ENCODE measurements at regions not wholly inside any gene's neighbourhood (a gene's known extent, or its start where the extent isn't known, plus 50 kb on each side); places are given as distances from the start of the nearest gene placed in this dataset.

GRCh38 chr13:78998630-78999315 is 339.8 kb upstream of the OBI1 start:
- FAIRE-seq (no peak), DNase-seq (no peak)
- no peaks in the 10 kb centered on the region for H3K4me1 ChIP-seq (ENCODE audit: control insufficient read depth in 3 of 3, insufficient read depth in 2 of 3, low read depth in 1 of 3, low read length in 2 of 3)
- no peak overlapping the region for H3K27ac ChIP-seq (ENCODE audit: low read depth in 1 of 3, low read length in 2 of 3)
- H3K4me3 ChIP-seq (ENCODE audit: low read depth in 1 of 3, low read length in 3 of 3), result no peak overlapping the region
- H3K36me3 ChIP-seq (ENCODE audit: control insufficient read depth in 3 of 3, insufficient read depth in 2 of 3, low read depth in 1 of 3, low read length in 3 of 3), result no peaks in the 10 kb centered on the region
- no peaks in the 10 kb centered on the region for H3K9me3 ChIP-seq (ENCODE audit: control insufficient read depth in 2 of 2, insufficient read depth in 1 of 2, low read depth in 1 of 2, low read length in 1 of 2)
- H3K27me3 ChIP-seq (ENCODE audit: control insufficient read depth in 3 of 3, insufficient read depth in 3 of 3, low read length in 3 of 3), result no peaks in the 10 kb centered on the region
- WGBS, 3 donors, result 70 to 74% (median 72%) methylated on average over 4 of the region's 4 CpGs

GRCh38 chr13:78997902-78998629 is 339.1 kb upstream of the OBI1 start:
- WGBS, 3 donors, result 65 to 76% (median 66%) methylated on average over 9 of the region's 9 CpGs
- no peaks in the 10 kb centered on the region for H3K36me3 ChIP-seq (ENCODE audit: control insufficient read depth in 3 of 3, insufficient read depth in 2 of 3, low read depth in 1 of 3, low read length in 3 of 3)
- no peaks in the 10 kb centered on the region for H3K27me3 ChIP-seq (ENCODE audit: control insufficient read depth in 3 of 3, insufficient read depth in 3 of 3, low read length in 3 of 3)
- no peak for DNase-seq
- H3K4me3 ChIP-seq (ENCODE audit: low read depth in 1 of 3, low read length in 3 of 3), result no peak overlapping the region
- H3K4me1 ChIP-seq (ENCODE audit: control insufficient read depth in 3 of 3, insufficient read depth in 2 of 3, low read depth in 1 of 3, low read length in 2 of 3), result no peaks in the 10 kb centered on the region
- FAIRE-seq, result no peak
- no peak overlapping the region for H3K27ac ChIP-seq (ENCODE audit: low read depth in 1 of 3, low read length in 2 of 3)
- no peaks in the 10 kb centered on the region for H3K9me3 ChIP-seq (ENCODE audit: control insufficient read depth in 2 of 2, insufficient read depth in 1 of 2, low read depth in 1 of 2, low read length in 1 of 2)

GRCh38 chr13:78993792-78994191 is 334.8 kb upstream of the OBI1 start:
- Histone ChIP-seq H3K27ac (ENCODE audit: low read depth in 1 of 3, low read length in 2 of 3) (no peak overlapping the region), H3K27me3 (ENCODE audit: control insufficient read depth in 3 of 3, insufficient read depth in 3 of 3, low read length in 3 of 3) (no peaks in the 10 kb centered on the region), H3K4me1 (ENCODE audit: control insufficient read depth in 3 of 3, insufficient read depth in 2 of 3, low read depth in 1 of 3, low read length in 2 of 3) (no peaks in the 10 kb centered on the region), H3K4me3 (ENCODE audit: low read depth in 1 of 3, low read length in 3 of 3) (no peak overlapping the region), H3K36me3 (ENCODE audit: control insufficient read depth in 3 of 3, insufficient read depth in 2 of 3, low read depth in 1 of 3, low read length in 3 of 3) (no peaks in the 10 kb centered on the region), H3K9me3 (ENCODE audit: control insufficient read depth in 2 of 2, insufficient read depth in 1 of 2, low read depth in 1 of 2, low read length in 1 of 2) (no peaks in the 10 kb centered on the region)
- FAIRE-seq, result no peak
- WGBS, 3 donors, result 63 to 81% (median 79%) methylated on average over 2 of the region's 2 CpGs
- DNase-seq, result no peak

DNA sequence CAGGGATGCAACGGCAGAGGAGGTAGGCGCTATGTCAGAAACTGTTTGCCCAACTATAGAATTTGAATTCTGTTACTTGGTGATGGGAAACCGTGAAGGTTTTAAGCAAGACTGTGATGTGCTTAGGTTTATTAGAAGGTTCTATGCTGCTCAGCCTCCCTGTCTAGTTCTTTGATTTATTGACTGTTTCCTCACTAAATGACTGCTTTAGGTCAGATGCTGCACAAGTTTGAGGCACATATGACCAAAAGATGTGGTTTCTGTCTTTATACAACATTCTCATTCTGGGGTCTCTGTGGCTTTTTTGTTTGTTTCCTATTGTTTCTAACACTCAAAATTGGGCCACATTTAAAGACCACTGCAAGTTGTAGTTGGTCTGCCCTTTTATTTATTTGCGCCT is 323.0 kb upstream of the OBI1 start:
- H3K4me3 ChIP-seq (ENCODE audit: low read depth in 1 of 3, low read length in 3 of 3), result no peak overlapping the region
- peaks cover 0 to 3% (median 0%) of the 10 kb centered on the region in 3 donors for H3K27me3 ChIP-seq (ENCODE audit: control insufficient read depth in 3 of 3, insufficient read depth in 3 of 3, low read length in 3 of 3)
- no peaks in the 10 kb centered on the region for H3K36me3 ChIP-seq (ENCODE audit: control insufficient read depth in 3 of 3, insufficient read depth in 2 of 3, low read depth in 1 of 3, low read length in 3 of 3)
- FAIRE-seq (no peak), DNase-seq (no peak)
- H3K27ac ChIP-seq (ENCODE audit: low read depth in 1 of 3, low read length in 2 of 3), result no peak overlapping the region
- WGBS, 3 donors, result 70 to 77% (median 70%) methylated on average over 4 of the region's 4 CpGs
- no peaks in the 10 kb centered on the region for H3K4me1 ChIP-seq (ENCODE audit: control insufficient read depth in 3 of 3, insufficient read depth in 2 of 3, low read depth in 1 of 3, low read length in 2 of 3)
- H3K9me3 ChIP-seq (ENCODE audit: control insufficient read depth in 2 of 2, insufficient read depth in 1 of 2, low read depth in 1 of 2, low read length in 1 of 2), result no peaks in the 10 kb centered on the region

DNA sequence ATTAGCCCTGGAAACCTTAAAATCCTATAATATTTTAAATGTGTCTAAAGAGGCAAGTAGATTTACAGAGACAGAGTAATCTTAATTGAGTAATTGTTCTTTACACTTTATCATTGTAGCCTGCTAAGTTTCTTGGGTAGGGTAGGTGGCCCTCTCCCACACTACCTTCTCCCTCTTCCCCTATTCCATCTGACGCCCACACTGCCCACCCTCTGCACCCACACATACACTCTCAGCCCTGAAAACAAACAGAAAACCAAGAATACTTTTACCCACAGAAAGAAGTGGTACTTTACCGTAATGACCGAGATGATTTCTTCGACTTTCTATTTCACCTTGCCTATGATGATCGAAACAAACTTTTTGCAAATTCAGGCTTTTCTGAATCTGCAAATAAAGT is 320.4 kb upstream of the OBI1 start:
- Histone ChIP-seq H3K9me3 (ENCODE audit: control insufficient read depth in 2 of 2, insufficient read depth in 1 of 2, low read depth in 1 of 2, low read length in 1 of 2) (no peaks in the 10 kb centered on the region), H3K4me1 (ENCODE audit: control insufficient read depth in 3 of 3, insufficient read depth in 2 of 3, low read depth in 1 of 3, low read length in 2 of 3) (no peaks in the 10 kb centered on the region), H3K4me3 (ENCODE audit: low read depth in 1 of 3, low read length in 3 of 3) (no peak overlapping the region), H3K36me3 (ENCODE audit: control insufficient read depth in 3 of 3, insufficient read depth in 2 of 3, low read depth in 1 of 3, low read length in 3 of 3) (no peaks in the 10 kb centered on the region), H3K27ac (ENCODE audit: low read depth in 1 of 3, low read length in 2 of 3) (no peak overlapping the region), H3K27me3 (ENCODE audit: control insufficient read depth in 3 of 3, insufficient read depth in 3 of 3, low read length in 3 of 3) (peaks cover 0 to 3% (median 0%) of the 10 kb centered on the region in 3 donors)
- FAIRE-seq (no peak), DNase-seq (no peak)
- 83 to 91% (median 88%) methylated on average over 5 of the region's 5 CpGs for WGBS, 3 donors

GRCh38 chr13:78978381-78978998 is 319.5 kb upstream of the OBI1 start:
- Histone ChIP-seq H3K36me3 (ENCODE audit: control insufficient read depth in 3 of 3, insufficient read depth in 2 of 3, low read depth in 1 of 3, low read length in 3 of 3) (no peaks in the 10 kb centered on the region), H3K4me1 (ENCODE audit: control insufficient read depth in 3 of 3, insufficient read depth in 2 of 3, low read depth in 1 of 3, low read length in 2 of 3) (no peaks in the 10 kb centered on the region), H3K27ac (ENCODE audit: low read depth in 1 of 3, low read length in 2 of 3) (no peak overlapping the region), H3K27me3 (ENCODE audit: control insufficient read depth in 3 of 3, insufficient read depth in 3 of 3, low read length in 3 of 3) (peaks cover 0 to 3% (median 0%) of the 10 kb centered on the region in 3 donors), H3K4me3 (ENCODE audit: low read depth in 1 of 3, low read length in 3 of 3) (no peak overlapping the region), H3K9me3 (ENCODE audit: control insufficient read depth in 2 of 2, insufficient read depth in 1 of 2, low read depth in 1 of 2, low read length in 1 of 2) (no peaks in the 10 kb centered on the region)
- FAIRE-seq (no peak), DNase-seq (peak; percentile 55 to 64)
- 19 to 37% (median 20%) methylated on average over 2 of the region's 2 CpGs for WGBS, 3 donors

GRCh38 chr13:78977311-78977710 is 318.4 kb upstream of the OBI1 start:
- no peak overlapping the region for H3K4me3 ChIP-seq (ENCODE audit: low read depth in 1 of 3, low read length in 3 of 3)
- 86 to 91% (median 86%) methylated on average over 3 of the region's 3 CpGs for whole genome bisulfite sequencing, 3 donors
- DNase-seq (no peak), FAIRE-seq (no peak)
- H3K36me3 ChIP-seq (ENCODE audit: control insufficient read depth in 3 of 3, insufficient read depth in 2 of 3, low read depth in 1 of 3, low read length in 3 of 3), result no peaks in the 10 kb centered on the region
- no peaks in the 10 kb centered on the region for H3K4me1 ChIP-seq (ENCODE audit: control insufficient read depth in 3 of 3, insufficient read depth in 2 of 3, low read depth in 1 of 3, low read length in 2 of 3)
- no peak overlapping the region for H3K27ac ChIP-seq (ENCODE audit: low read depth in 1 of 3, low read length in 2 of 3)
- H3K27me3 ChIP-seq (ENCODE audit: control insufficient read depth in 3 of 3, insufficient read depth in 3 of 3, low read length in 3 of 3), result peaks cover 0 to 3% (median 2%) of the 10 kb centered on the region in 3 donors
- no peaks in the 10 kb centered on the region for H3K9me3 ChIP-seq (ENCODE audit: control insufficient read depth in 2 of 2, insufficient read depth in 1 of 2, low read depth in 1 of 2, low read length in 1 of 2)

- no peaks in the 10 kb centered on the region for H3K36me3 ChIP-seq (ENCODE audit: control insufficient read depth in 3 of 3, insufficient read depth in 2 of 3, low read depth in 1 of 3, low read length in 3 of 3)
- no peaks in the 10 kb centered on the region for H3K9me3 ChIP-seq (ENCODE audit: control insufficient read depth in 2 of 2, insufficient read depth in 1 of 2, low read depth in 1 of 2, low read length in 1 of 2)
- no peak for FAIRE-seq
- no peak for DNase-seq
- WGBS, 3 donors, result 81 to 83% (median 82%) methylated on average over 5 of the region's 5 CpGs
- H3K27me3 ChIP-seq (ENCODE audit: control insufficient read depth in 3 of 3, insufficient read depth in 3 of 3, low read length in 3 of 3), result peaks cover 0 to 2% (median 2%) of the 10 kb centered on the region in 3 donors
- H3K4me3 ChIP-seq (ENCODE audit: low read depth in 1 of 3, low read length in 3 of 3), result no peak overlapping the region
- H3K27ac ChIP-seq (ENCODE audit: low read depth in 1 of 3, low read length in 2 of 3), result no peak overlapping the region
- H3K4me1 ChIP-seq (ENCODE audit: control insufficient read depth in 3 of 3, insufficient read depth in 2 of 3, low read depth in 1 of 3, low read length in 2 of 3), result no peaks in the 10 kb centered on the region
Measured at GRCh38 chr13:78976696-78977095, 317.7 kb upstream of the OBI1 start.
